Skeletal muscle tissue (tissue), 3 donors: ENCODE measurements at regions not wholly inside any gene's neighbourhood (a gene's known extent, or its start where the extent isn't known, plus 50 kb on each side); places are given as distances from the start of the nearest gene placed in this dataset.

Experiments used
- H3K27ac ChIP-seq: one replicate; pipeline ENCODE4 v1.7.0; 2013; ENCODE audit warnings: mild to moderate bottlenecking, low read depth, low read length, inconsistent platforms
- H3K27me3 ChIP-seq, 3 donors: one replicate each; pipeline ENCODE4 v1.7.0; 2013; ENCODE audit warnings: low read length in 3 of 3; ENCODE audit not compliant: control insufficient read depth in 3 of 3, insufficient read depth in 3 of 3
- H3K36me3 ChIP-seq, 3 donors: one replicate each; pipeline ENCODE4 v1.7.0; 2013; ENCODE audit warnings: low read length in 3 of 3; ENCODE audit not compliant: control insufficient read depth in 3 of 3, insufficient read depth in 3 of 3
- H3K4me1 ChIP-seq, 3 donors: one replicate each; pipeline ENCODE4 v1.7.0; 2013; ENCODE audit warnings: low read length in 3 of 3, mild to moderate bottlenecking in 3 of 3; ENCODE audit not compliant: control insufficient read depth in 3 of 3, insufficient read depth in 3 of 3
- H3K4me3 ChIP-seq, 3 donors: one replicate each; pipeline ENCODE4 v1.7.0; 2013; ENCODE audit warnings: low read length in 3 of 3
- H3K9ac ChIP-seq, 3 donors: one replicate each; pipeline ENCODE4 v1.7.0; 2013; ENCODE audit warnings: low read length in 3 of 3, mild to moderate bottlenecking in 3 of 3, moderate library complexity in 2 of 3, low read depth in 1 of 3
- H3K9me3 ChIP-seq, 3 donors: one replicate each; pipeline ENCODE4 v1.7.0; 2013; ENCODE audit warnings: low read length in 3 of 3; ENCODE audit not compliant: control insufficient read depth in 3 of 3
- donor health status: Osteomylitis.

- H3K9me3 ChIP-seq, result no peaks in the 10 kb centered on the region
- no peak overlapping the region for H3K27ac ChIP-seq
- peaks cover 0 to 2% (median 0%) of the 10 kb centered on the region in 3 donors for H3K27me3 ChIP-seq
- no peak overlapping the region for H3K9ac ChIP-seq
- no peak overlapping the region for H3K4me3 ChIP-seq
- H3K4me1 ChIP-seq, result no peaks in the 10 kb centered on the region
- no peaks in the 10 kb centered on the region for H3K36me3 ChIP-seq
These were observed 143.2 kb downstream of the MCHR2 start for GRCh38 chr6:99850841-99851240.

DNA sequence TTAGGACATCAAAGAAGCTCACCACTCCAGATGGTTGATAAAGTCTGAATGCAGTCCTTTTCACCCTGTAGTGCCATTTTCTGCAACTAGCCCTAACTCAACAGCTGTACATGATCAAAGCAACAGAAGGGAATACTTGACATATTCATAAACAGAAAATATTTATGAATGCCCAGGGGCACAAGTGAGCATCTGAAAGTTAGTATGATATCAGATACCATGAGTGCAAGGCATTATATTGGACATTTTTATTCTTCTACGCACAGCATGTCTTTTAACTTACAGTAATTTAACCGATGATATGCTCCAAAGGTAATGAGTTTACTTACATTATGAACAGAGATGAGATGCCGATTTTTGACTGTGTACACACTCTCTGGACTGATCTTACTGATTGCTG lies 142.0 kb downstream of the MCHR2 start:
- H3K4me3 ChIP-seq, result no peak overlapping the region
- H3K27ac ChIP-seq, result no peak overlapping the region
- H3K9me3 ChIP-seq, result no peaks in the 10 kb centered on the region
- H3K9ac ChIP-seq, result no peak overlapping the region
- no peaks in the 10 kb centered on the region for H3K36me3 ChIP-seq
- H3K4me1 ChIP-seq, result no peaks in the 10 kb centered on the region
- H3K27me3 ChIP-seq, result peaks cover 0 to 2% (median 0%) of the 10 kb centered on the region in 3 donors

GRCh38 chr6:99867026-99867425 lies 127.0 kb downstream of the MCHR2 start:
- H3K9me3 ChIP-seq, result no peaks in the 10 kb centered on the region
- H3K27ac ChIP-seq, result no peak overlapping the region
- H3K27me3 ChIP-seq, result peaks cover 5 to 6% (median 5%) of the 10 kb centered on the region in 3 donors
- peaks cover 0 to 4% (median 2%) of the 10 kb centered on the region in 3 donors for H3K4me1 ChIP-seq
- H3K4me3 ChIP-seq, result no peak overlapping the region
- no peak overlapping the region for H3K9ac ChIP-seq
- H3K36me3 ChIP-seq, result no peaks in the 10 kb centered on the region

DNA sequence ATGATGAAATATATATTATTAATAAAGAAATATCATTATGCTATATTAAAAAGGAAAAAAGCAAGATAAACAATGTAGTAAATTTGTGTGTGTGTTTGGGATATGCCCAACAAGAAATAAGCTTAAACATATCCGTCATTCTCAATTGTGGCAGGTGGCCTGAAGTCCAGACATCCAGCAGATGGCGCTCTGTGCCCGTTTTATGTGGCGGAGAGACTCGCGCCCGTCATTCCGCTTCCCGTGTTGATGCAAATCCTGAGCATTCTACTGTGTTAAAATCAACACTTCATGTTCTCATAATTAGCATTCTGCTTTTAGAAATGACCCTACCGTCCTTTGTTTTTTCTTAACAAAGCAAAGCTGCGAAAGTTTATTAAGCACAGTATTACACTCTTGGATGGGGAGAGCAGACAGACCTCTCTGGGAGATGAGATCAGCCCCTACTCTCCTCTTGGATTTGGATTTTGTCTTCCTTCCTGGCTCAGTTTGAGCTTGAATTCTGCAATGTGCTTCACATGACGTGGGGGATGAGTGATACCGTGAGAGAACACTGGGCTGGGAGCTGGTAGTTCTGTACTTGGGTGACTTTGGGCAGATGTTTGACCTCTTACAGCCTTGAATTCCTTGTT lies 125.8 kb downstream of the MCHR2 start:
- Histone ChIP-seq H3K27ac (no peak overlapping the region), H3K36me3 (no peaks in the 10 kb centered on the region), H3K9me3 (no peaks in the 10 kb centered on the region), H3K4me3 (peak overlapping the region; percentile 16 to 45 (median 45)), H3K4me1 (peaks cover 0 to 4% (median 2%) of the 10 kb centered on the region in 3 donors), H3K9ac (no peak overlapping the region), H3K27me3 (peaks cover 5 to 6% (median 5%) of the 10 kb centered on the region in 3 donors)
